ENCODE measurements at regions not wholly inside any gene's neighbourhood (a gene's known extent, or its start where the extent isn't known, plus 50 kb on each side); places are given as distances from the start of the nearest gene placed in this dataset.

DNA sequence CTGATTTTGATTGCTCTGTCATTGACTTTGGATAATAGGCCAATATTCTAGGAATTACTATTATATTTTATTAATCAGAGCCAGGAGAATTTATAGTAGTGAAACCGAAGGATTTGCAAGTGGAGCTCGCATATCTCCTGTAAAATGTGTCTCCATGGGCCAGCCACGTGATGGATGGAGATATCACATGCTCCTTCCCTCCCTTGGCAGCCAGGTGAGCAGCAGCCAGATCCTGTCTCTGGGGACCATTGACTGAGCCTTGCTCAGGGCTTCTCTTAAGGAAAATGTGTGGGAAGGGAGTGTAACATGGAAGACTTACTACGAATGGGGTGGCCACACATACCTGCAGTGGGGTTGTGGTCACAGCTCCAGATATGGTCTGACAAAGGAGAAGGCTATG is 144.7 kb upstream of the RGMA start:
- in situ Hi-C loops (cut with MboI; ENCODE audit: low sequenced_read_pairs): no loop called here

DNA sequence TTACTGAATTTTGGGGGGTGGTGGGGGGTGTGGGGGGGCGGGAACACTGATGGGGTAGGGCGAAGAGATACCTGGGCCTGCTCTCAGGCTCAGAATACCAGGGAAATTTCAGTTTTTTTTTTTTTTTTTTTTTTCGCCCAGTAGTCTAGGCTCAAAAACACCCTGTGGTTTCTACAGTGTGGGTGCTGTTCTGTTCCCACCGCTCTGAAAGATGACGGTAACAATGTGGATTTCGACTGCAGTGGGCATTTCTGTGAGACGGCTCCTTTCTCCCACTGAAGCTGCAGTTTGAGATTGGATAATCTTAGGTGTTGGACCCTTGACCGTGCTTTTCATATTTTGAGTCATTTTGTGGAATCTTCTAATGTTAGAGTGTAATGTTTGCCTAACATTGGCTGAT is 143.8 kb upstream of the RGMA start:
- in situ Hi-C loops (cut with MboI; ENCODE audit: low sequenced_read_pairs): no loop called here

DNA sequence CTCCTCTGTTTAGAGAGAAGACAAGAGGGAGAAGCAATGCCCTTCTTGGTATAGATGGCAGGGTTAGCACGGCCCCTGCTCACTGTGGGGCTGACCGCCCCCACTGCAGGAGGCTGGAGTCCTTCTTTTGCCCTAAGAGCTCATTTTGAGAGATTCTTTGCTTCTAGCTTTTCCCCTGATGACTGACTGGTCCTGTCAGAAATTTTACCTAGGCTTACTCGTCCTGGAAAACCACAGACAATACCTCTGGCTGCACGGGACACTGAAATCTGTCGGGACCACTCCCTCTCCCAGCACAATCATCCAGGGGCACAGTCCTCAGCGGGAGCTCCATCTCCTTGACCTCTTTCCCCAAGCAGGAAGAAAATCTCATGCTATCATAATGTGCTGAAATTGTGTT is 143.0 kb upstream of the RGMA start:
- in situ Hi-C loops (cut with MboI; ENCODE audit: low sequenced_read_pairs): no loop called here

DNA sequence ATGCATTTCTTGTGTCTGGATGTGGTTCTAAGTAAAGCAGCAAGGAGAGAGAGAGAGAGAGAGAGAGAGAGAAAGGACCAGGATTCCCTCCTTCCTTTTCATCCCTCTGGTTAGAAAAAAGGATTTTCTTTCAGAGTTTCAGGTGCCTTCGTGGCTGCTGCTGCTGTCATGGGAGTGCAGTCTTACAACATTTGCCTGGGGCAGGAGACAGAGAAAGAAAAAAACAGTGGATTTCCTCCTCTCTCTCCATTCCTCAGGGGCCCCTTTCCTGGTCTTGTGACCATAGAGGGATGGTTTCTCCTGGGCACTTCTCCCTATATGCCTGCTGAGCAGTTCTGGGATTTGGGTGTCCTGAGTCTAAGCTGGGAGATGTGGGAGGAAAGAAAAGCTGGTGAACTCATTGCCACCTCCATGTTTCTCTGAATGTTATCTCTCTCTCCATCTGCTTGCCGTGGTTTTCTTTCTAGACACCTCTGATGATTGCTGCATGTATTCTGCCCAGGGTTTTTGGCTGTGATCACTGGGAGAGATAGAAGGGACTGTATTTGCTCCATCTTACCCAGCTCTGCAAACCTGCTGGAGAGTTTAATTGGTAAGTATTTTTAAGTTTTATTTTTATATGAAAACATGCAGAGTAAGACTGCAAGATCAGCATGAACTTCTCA is 142.4 kb upstream of the RGMA start:
- in situ Hi-C loops (cut with MboI; ENCODE audit: low sequenced_read_pairs): no loop called here

DNA sequence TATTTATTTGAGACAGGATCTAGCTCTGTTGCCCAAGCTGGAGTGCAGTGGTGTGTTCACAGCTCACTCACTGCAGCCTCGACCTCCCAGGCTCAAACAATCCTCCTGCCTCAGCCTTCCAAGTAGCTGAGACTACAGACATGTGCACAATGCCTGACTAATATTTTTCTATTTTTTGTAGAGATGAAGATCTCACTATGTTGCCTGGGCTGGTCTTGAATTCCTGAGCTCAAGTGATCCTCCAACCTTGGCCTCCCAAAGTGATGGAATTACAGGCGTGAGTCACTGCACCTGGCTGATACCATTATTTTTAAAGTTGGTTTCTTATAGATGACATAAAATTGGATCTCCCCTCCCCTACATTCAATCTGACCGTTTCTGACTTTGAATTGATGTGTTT is 139.5 kb upstream of the RGMA start:
- in situ Hi-C loops (cut with MboI; ENCODE audit: low sequenced_read_pairs): no loop called here

DNA sequence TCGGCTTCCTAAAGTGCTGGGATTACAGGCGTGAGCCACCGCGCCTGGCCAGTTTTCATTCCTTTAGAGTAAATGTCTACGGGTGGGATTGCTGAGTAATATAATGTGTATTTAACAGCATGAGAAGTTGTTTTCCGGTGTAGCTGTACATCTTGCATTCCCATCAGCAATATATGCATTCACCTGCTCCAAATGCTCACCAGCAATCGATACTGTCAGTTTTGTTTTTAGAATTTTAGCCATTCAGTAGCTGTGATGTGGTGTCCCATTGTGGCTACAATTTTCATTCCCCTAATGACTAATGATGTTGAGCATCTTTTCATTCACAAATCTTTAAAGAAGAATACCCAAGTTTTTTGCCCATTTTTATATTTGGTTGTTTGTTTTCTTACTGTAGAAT is 134.8 kb upstream of the RGMA start:
- in situ Hi-C loops (cut with MboI; ENCODE audit: low sequenced_read_pairs): no loop called here

DNA sequence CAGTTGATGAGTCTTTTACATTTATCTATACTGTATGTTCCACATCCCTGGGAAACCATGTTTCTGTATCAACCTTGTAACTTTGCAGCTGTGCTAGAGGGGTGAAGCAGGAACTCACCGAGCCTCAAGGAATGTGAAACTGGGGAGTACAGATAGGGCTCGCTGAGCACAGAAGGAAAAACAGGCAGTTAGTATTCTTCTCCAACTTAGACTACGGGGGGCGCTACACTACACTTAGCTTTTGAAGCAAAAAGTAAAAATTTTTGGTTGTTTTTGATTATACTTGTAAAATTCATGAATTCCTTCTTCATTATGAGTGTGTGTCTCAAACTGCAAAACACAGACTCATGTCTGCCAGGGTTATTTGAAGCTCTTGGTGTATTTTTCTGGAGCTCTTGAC is 132.7 kb upstream of the RGMA start:
- in situ Hi-C loops (cut with MboI; ENCODE audit: low sequenced_read_pairs): no loop called here

DNA sequence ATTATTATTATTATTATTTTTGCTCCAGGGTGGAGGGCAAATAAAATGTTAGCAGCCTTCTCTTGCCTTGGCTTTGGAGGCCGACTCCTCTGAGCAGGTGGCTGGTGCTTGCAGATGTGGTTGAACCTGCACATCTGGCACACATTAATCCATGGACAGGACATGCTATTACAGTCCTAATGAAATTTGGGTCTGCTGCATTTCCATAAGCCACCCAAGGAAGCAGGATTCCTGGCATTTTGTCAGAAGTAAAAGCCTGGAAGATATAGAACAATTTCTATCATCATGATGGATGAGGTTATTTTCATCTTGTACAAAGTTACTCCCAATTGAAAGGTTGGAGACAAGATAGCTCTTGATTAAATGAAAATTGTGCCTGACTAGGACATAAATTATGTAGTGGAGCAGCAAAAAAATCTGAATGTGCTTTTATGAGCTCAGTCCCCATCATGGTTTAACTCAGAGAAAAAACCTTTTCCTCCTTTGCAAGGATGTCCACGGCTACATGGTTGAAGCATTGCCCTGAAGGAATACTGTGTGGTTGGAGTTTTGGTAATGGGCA is 130.9 kb upstream of the RGMA start:
- in situ Hi-C loops (cut with MboI; ENCODE audit: low sequenced_read_pairs): no loop called here

DNA sequence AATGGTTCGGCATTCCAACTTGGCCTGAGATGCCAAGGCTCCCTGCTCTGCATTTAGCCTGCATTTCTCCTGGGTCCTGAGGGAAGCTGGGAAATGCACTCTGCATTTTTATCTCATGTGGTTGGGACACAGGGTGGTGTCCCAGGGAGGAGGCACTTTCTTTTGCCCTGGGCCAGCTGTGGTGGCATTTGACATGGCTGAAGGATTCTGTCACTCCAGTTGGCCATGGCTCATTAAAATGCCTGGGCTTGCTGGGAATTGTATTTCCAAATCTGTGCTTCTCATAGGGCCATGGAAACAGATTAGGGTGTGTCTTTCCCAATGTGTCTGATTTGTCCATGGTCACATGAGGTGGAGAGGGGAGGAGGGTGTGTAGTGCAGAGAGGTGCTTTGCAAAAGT is 128.3 kb upstream of the RGMA start:
- in situ Hi-C loops (cut with MboI; ENCODE audit: low sequenced_read_pairs): no loop called here

DNA sequence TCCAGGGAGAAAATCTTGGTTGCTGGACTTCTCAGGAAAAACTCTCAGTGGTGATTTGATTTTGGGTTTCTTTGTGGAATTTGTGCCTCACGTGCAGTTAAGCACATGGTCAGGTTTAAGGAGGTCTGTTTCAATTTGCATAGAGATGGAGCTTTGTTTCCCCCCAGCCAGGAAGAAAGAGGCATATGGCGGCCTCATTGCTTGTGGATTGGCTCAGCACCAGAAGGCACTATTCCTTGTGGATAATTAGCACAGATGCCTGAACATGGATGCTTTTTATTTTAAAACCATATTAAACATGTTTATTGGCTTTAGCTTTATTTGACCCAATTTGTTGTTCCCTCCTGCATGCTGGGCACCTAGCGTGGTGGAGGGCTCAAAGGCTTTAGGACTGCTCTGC is 125.1 kb upstream of the RGMA start:
- in situ Hi-C loops (cut with MboI; ENCODE audit: low sequenced_read_pairs): no loop called here

DNA sequence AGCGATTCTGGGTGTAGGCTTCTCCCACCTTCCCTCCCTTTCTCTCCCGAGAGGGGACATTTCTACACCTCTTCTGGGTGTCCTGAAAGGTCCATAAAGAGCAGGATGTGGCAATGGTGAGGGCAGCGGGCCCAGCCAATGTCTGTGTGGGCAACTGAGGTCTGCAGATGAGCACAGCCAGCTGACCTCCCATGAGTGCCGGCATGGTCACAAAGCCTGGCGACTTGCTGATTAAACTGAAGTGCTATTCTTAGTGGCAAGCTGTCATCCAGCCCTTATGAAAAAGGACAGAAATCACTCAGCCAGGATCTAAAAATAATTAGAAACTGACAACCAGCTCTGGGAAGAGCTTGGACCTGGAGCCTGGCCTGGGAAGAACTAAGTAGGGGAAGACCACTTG is 124.3 kb upstream of the RGMA start:
- in situ Hi-C loops (cut with MboI; ENCODE audit: low sequenced_read_pairs): no loop called here

DNA sequence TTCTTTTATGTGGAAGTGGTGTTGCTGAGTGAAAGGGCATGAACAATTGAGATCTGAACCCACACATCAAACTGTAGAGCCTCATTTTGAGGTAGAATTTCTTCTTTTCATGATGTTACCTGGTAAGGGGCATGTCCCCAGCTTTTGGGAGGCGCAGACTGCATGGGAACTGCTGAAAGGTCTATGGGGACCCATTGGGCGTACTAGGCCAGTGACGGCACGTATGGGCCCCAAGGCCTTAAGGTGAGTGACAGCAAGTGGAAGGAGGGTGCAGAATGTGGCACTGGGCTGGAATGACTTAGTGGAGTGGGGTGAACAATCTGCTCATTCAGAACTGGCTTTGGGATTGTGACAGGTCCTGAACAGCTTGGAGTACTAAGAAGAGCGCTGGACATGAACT is 123.6 kb upstream of the RGMA start:
- in situ Hi-C loops (cut with MboI; ENCODE audit: low sequenced_read_pairs): no loop called here

DNA sequence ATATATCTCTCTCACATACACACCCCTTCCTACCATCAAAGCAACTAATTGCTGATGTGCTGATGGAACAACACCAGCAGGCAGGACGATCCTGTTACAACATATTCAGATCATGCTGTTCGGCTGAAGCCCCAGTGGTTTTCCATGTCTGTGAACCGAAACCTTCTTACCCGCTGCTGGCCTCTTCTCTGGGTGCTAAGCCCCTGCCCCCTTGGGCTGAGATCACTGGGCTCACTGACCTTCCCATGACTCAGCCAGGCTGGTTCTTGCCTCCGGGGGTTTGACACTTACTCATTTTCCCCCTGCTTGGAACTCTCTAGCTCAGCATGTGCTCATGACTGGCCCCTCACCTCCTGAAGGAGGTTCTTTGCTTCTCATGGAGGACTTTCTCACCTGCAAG is 122.0 kb upstream of the RGMA start:
- in situ Hi-C loops (cut with MboI; ENCODE audit: low sequenced_read_pairs): no loop called here

DNA sequence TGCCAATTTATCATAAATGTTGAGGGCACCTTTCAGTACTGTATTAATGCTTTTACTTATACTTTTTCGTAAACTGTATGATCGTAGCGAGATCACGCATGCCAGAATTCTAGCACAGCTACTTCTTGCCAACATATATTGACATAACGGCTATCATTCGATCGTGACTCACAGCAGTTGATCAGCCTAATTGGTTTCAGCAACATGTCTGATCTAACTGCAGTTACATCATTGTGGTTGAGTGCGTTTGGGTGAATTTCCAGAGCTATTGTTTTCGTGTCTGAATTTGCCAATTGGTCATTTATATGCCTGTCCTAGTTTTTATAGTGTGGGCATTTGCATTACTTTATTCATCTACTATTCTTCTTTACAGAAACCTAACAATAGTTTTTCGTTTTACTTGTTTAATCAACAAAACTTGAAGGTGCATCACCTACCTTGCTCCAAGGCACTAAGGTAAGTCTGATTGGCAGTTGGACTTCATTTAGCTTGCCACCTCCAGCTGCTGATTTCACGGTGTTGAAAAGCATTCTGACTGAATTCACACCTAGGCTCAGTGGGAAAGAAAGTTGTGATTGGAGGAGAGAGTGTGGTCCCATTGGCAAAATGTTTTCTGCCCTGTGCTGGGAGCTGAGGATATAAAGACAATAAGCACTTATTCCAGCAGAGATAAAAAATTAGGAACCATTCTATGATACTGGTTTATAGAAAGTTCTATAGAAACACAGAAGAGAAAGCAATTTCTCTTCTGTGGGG is 120.9 kb upstream of the RGMA start:
- in situ Hi-C loops (cut with MboI; ENCODE audit: low sequenced_read_pairs): no loop called here

DNA sequence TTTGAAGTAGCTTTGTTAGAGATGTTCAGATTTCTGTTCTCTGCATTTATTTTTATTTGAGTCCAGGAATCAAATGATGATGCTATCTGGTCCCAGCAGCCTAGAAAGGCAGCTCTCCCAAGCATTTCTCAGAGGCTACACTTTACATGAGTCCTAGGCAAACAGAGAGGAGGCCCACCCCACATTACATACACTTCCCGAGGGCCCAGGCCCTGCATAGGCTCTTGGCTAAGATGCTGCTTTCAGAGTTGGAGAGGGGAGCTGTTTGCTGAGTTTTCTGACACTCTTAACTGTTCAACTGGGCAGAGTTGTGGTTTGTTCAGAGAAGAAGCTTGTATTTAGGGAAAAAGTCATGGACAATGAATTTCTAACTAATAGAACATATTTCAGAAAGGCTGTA is 117.9 kb upstream of the RGMA start:
- in situ Hi-C loops (cut with MboI; ENCODE audit: low sequenced_read_pairs): no loop called here

DNA sequence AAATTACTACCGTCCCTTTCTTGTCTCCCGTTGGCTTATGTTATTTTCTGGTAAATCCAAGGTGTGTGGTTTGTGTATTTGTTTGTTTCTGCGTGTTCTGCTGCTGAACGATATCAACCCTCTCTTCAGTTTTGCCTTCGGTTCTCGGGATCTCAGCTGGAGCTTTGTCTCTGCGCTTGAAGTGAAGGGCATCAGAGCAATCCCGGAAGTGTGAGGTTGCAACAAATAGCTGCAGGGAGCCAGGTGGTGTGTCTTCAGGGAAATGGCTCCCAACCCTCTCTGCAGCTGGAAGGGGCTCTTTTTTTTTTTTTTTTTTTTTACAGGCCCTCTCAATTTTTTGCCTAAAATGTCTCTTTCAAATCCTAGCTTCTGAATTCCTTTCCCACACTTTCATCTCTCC is 116.4 kb upstream of the RGMA start:
- in situ Hi-C loops (cut with MboI; ENCODE audit: low sequenced_read_pairs): no loop called here

DNA sequence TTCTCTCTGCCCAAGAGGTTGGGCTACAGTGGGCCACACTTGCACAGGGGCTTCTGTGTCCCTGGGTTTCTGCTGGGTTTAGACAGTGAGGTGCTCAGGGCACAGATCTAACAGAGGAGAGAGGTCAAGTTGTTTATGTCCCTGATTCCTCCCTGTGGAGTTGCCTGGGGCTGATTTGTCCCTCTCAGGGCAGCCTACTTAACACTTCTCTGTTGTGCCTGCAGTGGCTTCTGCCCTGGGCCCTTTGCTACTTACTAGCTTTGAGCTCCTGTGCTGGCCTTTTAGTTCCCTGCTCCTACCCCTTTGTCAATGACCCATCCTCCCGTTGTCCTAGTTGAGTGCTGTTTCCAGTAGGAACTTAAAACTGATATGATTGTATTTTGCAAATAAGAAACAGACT is 114.0 kb upstream of the RGMA start:
- in situ Hi-C loops (cut with MboI; ENCODE audit: low sequenced_read_pairs): no loop called here

DNA sequence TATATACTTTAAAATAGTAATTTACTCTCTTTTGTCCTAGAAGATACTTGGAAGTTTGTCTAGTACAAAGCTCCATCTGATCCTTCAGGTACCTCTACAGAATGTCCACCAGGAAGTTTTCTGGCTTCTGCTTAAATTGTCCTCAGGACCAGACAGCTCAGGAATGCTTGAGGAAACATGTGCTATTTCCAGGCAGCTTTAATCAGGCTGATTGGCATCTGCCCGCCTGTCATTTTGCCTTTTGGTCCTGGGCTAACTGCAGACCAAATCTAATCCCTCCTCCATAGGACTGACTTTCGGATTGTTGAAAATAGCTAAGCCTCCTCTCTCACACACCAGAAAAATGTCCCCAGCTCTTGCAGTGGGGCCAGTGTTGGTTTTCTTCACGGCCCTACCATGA is 113.4 kb upstream of the RGMA start:
- in situ Hi-C loops (cut with MboI; ENCODE audit: low sequenced_read_pairs): no loop called here

DNA sequence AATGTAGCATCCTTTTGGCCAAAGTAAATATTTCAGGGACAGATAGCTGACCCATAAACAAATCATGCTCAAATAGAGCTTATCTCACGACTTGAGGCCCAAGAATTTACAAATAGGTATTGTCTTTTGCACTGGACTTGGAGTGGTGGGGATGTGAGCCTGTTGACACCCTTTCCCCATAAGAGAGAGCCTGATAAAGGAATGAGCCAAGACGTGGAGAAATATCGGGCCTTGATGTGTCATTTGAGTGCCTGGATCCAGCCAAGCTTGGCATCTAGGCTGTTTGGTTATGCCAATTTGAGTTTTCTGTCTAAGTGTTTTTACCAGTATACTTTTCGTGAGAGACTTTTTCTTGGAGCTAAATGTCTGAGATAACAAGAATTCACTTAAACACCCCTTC is 112.9 kb upstream of the RGMA start:
- in situ Hi-C loops (cut with MboI; ENCODE audit: low sequenced_read_pairs): no loop called here

DNA sequence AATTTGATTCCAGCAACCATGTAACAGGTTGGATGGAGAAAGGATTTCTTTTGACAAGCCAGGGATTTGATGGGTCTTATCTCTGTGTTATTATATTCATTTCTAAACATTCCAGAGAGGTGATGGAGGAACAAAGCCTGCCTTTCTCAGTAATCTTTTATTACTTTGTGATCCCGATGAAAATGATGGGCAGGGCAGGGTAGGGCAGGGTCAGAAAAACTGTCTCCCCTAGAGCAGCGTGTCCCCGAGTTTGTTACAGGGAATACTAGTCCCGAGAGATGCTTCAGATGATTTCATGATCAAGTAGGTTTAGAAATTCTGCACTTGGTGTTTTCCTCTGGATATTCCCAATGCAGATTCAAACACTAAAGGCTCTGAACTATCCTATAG is 111.8 kb upstream of the RGMA start:
- in situ Hi-C loops (cut with MboI; ENCODE audit: low sequenced_read_pairs): no loop called here

DNA sequence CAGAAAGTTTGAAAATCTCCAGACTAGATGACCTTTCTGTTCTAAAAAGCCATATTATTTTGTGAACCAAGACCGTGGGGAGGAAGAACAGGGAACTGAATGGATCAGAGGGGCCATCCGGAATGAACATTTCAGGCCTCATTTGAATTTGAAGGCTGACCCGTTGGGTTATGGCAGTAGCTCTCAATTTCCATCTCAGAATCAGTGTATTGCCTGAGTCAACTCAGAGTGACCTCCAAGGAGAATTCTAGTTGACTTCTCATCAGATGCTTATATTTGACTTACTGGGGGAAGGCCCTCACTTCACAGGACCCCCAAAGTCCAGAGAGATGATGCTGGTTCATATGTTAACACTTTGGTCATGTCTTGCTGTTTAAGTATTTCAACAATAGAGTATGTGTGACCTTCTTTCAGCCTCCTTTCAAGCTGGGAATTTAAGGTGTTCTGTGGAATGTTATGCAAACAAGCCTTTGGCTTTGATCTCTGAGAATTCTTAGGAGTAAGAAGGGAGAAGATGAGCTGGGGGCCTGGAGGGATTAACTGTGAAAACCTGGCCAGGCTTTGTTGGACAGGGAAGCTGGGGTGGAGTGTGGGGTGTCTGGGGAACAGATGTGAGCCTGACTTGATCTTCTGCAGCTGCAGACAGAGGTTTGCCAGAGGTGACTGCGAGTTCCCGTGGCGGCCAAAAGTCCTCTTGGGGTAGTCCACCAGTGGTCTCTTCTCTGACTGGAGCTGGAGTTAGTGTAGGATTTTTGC is 111.2 kb upstream of the RGMA start:
- in situ Hi-C loops (cut with MboI; ENCODE audit: low sequenced_read_pairs): no loop called here

DNA sequence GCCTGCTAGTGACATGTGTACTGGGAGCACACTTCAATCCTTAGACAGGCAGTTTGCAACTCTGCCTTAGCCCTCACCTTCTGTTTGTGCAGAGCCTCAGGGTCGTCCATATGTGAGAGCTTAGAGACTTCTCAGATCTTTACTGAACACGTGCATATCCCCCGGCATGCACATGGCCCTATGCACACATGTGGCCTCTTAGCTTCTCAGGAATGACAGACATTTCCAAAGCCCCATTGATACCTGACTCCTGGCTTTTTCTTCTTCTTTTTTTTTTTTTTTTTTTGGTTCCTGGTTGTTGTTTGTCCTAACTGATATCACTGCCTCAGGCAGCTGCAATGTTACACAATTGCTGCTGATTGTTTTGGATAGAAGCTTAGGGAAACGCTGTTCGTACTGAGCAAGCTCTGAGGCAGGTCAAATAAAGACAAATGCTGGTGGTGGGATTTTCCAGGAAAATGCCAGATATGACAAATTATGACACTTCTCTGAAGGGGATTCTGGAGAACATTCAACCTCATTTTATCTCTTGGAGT is 107.2 kb upstream of the RGMA start:
- in situ Hi-C loops (cut with MboI; ENCODE audit: low sequenced_read_pairs): no loop called here
